A549 (cell line): ENCODE measurements at regions not wholly inside any gene's neighbourhood (a gene's known extent, or its start where the extent isn't known, plus 50 kb on each side); places are given as distances from the start of the nearest gene placed in this dataset.
"Not testable (repeated sequence)": the region's sequence is repeated elsewhere in the genome, so short reads cannot be mapped to it uniquely, and the experiment has no call there.

Experiments
- ATAC-seq, 2 experiments: fragments of 200-7000 bp in 1 of 2; fragments of >200 bp in 1 of 2; cut with Nextera tagmentation in 1 of 2; cut with Tn5 transposase in 1 of 2; 3 replicates each; pipeline versions ENCODE4 v1.8.0 to v1.9.1; 2018 to 2020; ENCODE audit warnings: mild to moderate bottlenecking in 1 of 2, moderate library complexity in 1 of 2
- CTCF ChIA-PET: fragments of 300-600 bp; sonication (Branson Sonifier 250); formaldehyde crosslinking; extraction: SDS; loops from one replicate; lab custom pipeline; 2021; ENCODE audit warnings: antibody characterized with exemption, inconsistent platforms; lab: Yijun Ruan, JAX
- POLR2A ChIA-PET: fragments of 350-600 bp; formaldehyde crosslinking; extraction: SDS; loops from one replicate; lab custom pipeline; 2021; ENCODE audit warnings: antibody characterized with exemption, inconsistent platforms; lab: Yijun Ruan, JAX
- DNase-seq, 2 experiments: peaks; one replicate each; pipeline versions ENCODE4 v3.0.0 to v3.0.0-alpha.2; 2011 to 2016; ENCODE audit warnings: low read depth in 1 of 2, low spot score in 1 of 2
- FAIRE-seq: peaks from 2 replicates; lab custom pipeline; 2011; peaks lifted over from hg19 to GRCh38; lab: Jason Lieb, UNC
- H3K27ac ChIP-seq, 2 experiments: fragments of >200 bp; sonication (Bioruptor Twin); formaldehyde crosslinking; 3 replicates each; pipeline ENCODE4 v1.5.1; 2016 to 2017
- H3K4me1 ChIP-seq: fragments of >200 bp; sonication (Bioruptor Twin); formaldehyde crosslinking; 3 replicates; pipeline ENCODE4 v1.6.1; 2016
- H3K4me2 ChIP-seq: fragments of >200 bp; sonication (Bioruptor Twin); formaldehyde crosslinking; 3 replicates; pipeline ENCODE4 v1.6.1; 2016
- H3K4me3 ChIP-seq: fragments of >200 bp; sonication (Bioruptor Twin); formaldehyde crosslinking; 3 replicates; pipeline ENCODE4 v1.5.1; 2016
- H3K9me3 ChIP-seq: fragments of >200 bp; sonication (Bioruptor Twin); formaldehyde crosslinking; 3 replicates; pipeline ENCODE4 v1.6.1; 2016
- ATOH8 ChIP-seq: fragments of 250-450 bp; sonication (Bioruptor Pico); IDR thresholded peaks from 2 replicates; pipeline ENCODE4 v1.5.0; 2020; ENCODE audit warnings: low read depth, mild to moderate bottlenecking, moderate library complexity
- CEBPB ChIP-seq, 2 experiments: fragments of >200 bp in 1 of 2; sonication (Bioruptor Twin) in 1 of 2; formaldehyde crosslinking in 1 of 2; IDR thresholded peaks; 2 replicates each; pipeline ENCODE4 v1.6.1; 2012 to 2016
- CHD2 ChIP-seq: fragments of 150-350 bp; IDR thresholded peaks from 2 replicates; pipeline ENCODE4 v1.6.1; 2014; ENCODE audit warnings: low read length; ENCODE audit not compliant: partially characterized antibody
- EP300 ChIP-seq, 2 experiments: fragments of >200 bp; sonication (Bioruptor Twin); formaldehyde crosslinking; IDR thresholded peaks; 2 replicates in 1 of 2; 3 replicates in 1 of 2; pipeline ENCODE4 v1.6.1; 2016 to 2017
- FOXS1 ChIP-seq: fragments of 250-450 bp; sonication (Bioruptor Pico); IDR thresholded peaks from 2 replicates; pipeline ENCODE4 v1.5.0; 2020; ENCODE audit warnings: mild to moderate bottlenecking, moderate library complexity
- GATA3 ChIP-seq: IDR thresholded peaks from 2 replicates; pipeline ENCODE4 v1.6.1; 2012; ENCODE audit warnings: borderline replicate concordance
- HDAC2 ChIP-seq: fragments of 200-600 bp; sonication (generic); IDR thresholded peaks from 2 replicates; pipeline ENCODE4 v1.6.1; 2016
- HES2 ChIP-seq: fragments of >200 bp; sonication (Bioruptor Twin); formaldehyde crosslinking; IDR thresholded peaks from 2 replicates; pipeline ENCODE4 v1.6.1; 2016
- HEYL ChIP-seq: fragments of 250-450 bp; sonication (Bioruptor Pico); IDR thresholded peaks from 2 replicates; pipeline ENCODE4 v1.8.0; 2021; ENCODE audit warnings: mild to moderate bottlenecking, moderate library complexity
- HOXA7 ChIP-seq: fragments of 250-450 bp; sonication (Bioruptor Pico); IDR thresholded peaks from 2 replicates; pipeline ENCODE4 v1.5.0; 2020; ENCODE audit warnings: mild to moderate bottlenecking, moderate library complexity
- JUNB ChIP-seq: fragments of >200 bp; sonication (Bioruptor Twin); formaldehyde crosslinking; IDR thresholded peaks from 2 replicates; pipeline ENCODE4 v1.6.1; 2016
- KDM1A ChIP-seq: fragments of 200-600 bp; sonication (generic); IDR thresholded peaks from 2 replicates; pipeline ENCODE4 v1.6.1; 2016; ENCODE audit warnings: low read depth, mild to moderate bottlenecking
- MAFK ChIP-seq: fragments of 450-650 bp; IDR thresholded peaks from 2 replicates; pipeline ENCODE4 v1.6.1; 2014; ENCODE audit not compliant: partially characterized antibody
- MAZ ChIP-seq: fragments of 150-350 bp; IDR thresholded peaks from 2 replicates; pipeline ENCODE4 v1.6.1; 2014; ENCODE audit warnings: antibody characterized with exemption, low read depth, low read length, borderline replicate concordance
- NPAS2 ChIP-seq: fragments of 250-450 bp; sonication (Bioruptor Pico); IDR thresholded peaks from 2 replicates; pipeline ENCODE4 v1.8.0; 2022; ENCODE audit warnings: mild to moderate bottlenecking, moderate library complexity, borderline replicate concordance
- NR3C1 ChIP-seq: fragments of >200 bp; sonication (Bioruptor Twin); formaldehyde crosslinking; IDR thresholded peaks from 3 replicates; pipeline ENCODE4 v1.6.1; 2017
- PBX3 ChIP-seq: IDR thresholded peaks from 2 replicates; pipeline ENCODE4 v1.6.1; 2012
- SMC3 ChIP-seq: fragments of >200 bp; sonication (Bioruptor Twin); formaldehyde crosslinking; IDR thresholded peaks from 3 replicates; pipeline ENCODE4 v1.6.1; 2018; ENCODE audit warnings: inconsistent platforms
- ZC3H11A ChIP-seq: fragments of 450-650 bp; IDR thresholded peaks from 2 replicates; pipeline ENCODE4 v1.6.1; 2014; ENCODE audit warnings: antibody characterized with exemption, mild to moderate bottlenecking
- WGBS: methylation state at CpG from one replicate; pipeline ENCODE4 v1.1.6; 2017; ENCODE audit errors: missing lambda C conversion rate; 5-methylcytosine and 5-hydroxymethylcytosine counted together
- TF ChIP-seq, protein P1 (sequence below): fragments of 450-650 bp; IDR thresholded peaks from 2 replicates; pipeline ENCODE4 v1.6.1; 2014; ENCODE audit warnings: antibody characterized with exemption
- TF ChIP-seq, protein P2 (sequence below): IDR thresholded peaks from 2 replicates; pipeline ENCODE4 v1.6.1; 2012

DNA sequence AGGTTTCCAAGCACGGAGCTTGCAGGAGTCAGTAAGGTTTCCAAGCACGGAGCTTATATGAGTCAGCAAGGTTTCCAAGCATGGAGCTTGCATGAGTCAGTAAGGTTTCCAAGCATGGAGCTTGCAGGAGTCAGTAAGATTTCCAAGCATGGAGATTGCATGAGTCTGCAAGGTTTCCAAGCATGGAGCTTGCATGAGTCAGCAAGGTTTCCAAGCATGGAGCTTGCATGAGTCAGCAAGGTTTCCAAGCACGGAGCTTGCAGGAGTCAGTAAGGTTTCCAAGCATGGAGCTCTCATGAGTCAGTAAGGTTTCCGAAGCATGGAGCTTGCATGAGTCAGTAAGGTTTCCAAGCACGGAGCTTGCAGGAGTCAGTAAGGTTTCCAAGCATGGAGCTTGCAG, 153.7 kb upstream of the TMEM132C start:
- ATAC-seq (0 out of 6 replicates have a peak, but pooled peaks of 1 of the 2 experiments have one; percentile 34), DNase-seq (peak in 1 of 2 experiments; percentile 50)
- CTCF ChIA-PET, H3K4me1 ChIP-seq, H3K27ac ChIP-seq, H3K4me3 ChIP-seq, FAIRE-seq, H3K9me3 ChIP-seq, POLR2A ChIA-PET: not testable (repeated sequence)
- TF ChIP-seq MAFK = peak; percentile 61
- WGBS = 10% methylated on average over 5 of the region's 5 CpGs
- 0 out of 3 replicates have a peak overlapping the region, but pooled peaks have one; percentile 6 for H3K4me2 ChIP-seq

- CTCF ChIA-PET = no interaction called here
- FAIRE-seq = no peak
These were observed 152.5 kb upstream of the TMEM132C start for GRCh38 chr12:128114485-128114884.

DNA sequence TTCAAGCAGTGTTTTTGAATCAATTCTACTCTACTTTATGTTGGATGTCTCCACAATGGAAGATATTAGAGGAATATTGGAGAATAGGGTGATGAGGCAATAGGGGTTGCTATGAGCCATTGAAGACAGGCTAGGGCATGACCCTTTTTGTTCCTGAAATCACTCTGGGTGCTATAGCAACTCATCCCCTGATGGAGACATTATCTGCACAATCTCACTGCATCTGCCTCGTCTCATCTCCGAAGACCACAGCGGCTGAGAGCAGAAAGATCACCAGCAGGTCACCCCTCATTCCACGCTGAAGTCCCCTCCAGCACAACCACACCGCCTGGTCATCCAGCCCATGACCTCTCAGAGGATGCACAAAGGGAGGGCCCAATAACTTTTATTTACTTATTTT, 150.4 kb upstream of the TMEM132C start:
- FAIRE-seq (no peak), ATAC-seq (no peak), DNase-seq (no peak)
- Histone ChIP-seq H3K4me3 (no peak overlapping the region), H3K4me2 (no peak overlapping the region), H3K9me3 (peaks cover 22% of the 10 kb centered on the region; the same call in 2 of the 3 replicates), H3K4me1 (no peaks in the 10 kb centered on the region), H3K27ac (no peak overlapping the region)
- 34% methylated on average over 5 of the region's 5 CpGs for WGBS
- POLR2A ChIA-PET = no interaction called here
- no peak for TF ChIP-seq HOXA7 (CRISPR knock-in tag)
- no peak for TF ChIP-seq JUNB
- no peak for TF ChIP-seq EP300 (IDR thresholded peaks at IDR 0.05)
- TF ChIP-seq NR3C1 = no peak
- TF ChIP-seq CHD2 = no peak
- TF ChIP-seq MAFK = no peak
- CTCF ChIA-PET = no interaction called here

More at GRCh38 chr12:128114485-128114884, 152.5 kb upstream of the TMEM132C start:
- no peak overlapping the region for H3K4me2 ChIP-seq
- 49% methylated on average over 2 of the region's 2 CpGs for WGBS
- H3K27ac ChIP-seq = no peak overlapping the region
- no peak for TF ChIP-seq GATA3
- TF ChIP-seq ZC3H11A = no peak
- TF ChIP-seq EP300 (IDR thresholded peaks at IDR 0.05) = no peak
- TF ChIP-seq HDAC2 = no peak
- no peak for TF ChIP-seq ATOH8 (CRISPR knock-in tag)
- no peak for TF ChIP-seq KDM1A
- TF ChIP-seq PBX3 = no peak
- TF ChIP-seq FOXS1 (CRISPR knock-in tag) = no peak
- no peak for TF ChIP-seq HEYL
- TF ChIP-seq JUNB = no peak
- TF ChIP-seq, protein P1, sequence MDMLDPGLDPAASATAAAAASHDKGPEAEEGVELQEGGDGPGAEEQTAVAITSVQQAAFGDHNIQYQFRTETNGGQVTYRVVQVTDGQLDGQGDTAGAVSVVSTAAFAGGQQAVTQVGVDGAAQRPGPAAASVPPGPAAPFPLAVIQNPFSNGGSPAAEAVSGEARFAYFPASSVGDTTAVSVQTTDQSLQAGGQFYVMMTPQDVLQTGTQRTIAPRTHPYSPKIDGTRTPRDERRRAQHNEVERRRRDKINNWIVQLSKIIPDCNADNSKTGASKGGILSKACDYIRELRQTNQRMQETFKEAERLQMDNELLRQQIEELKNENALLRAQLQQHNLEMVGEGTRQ = no peak
- no peak for TF ChIP-seq NPAS2 (CRISPR knock-in tag)
- TF ChIP-seq CHD2 = no peak
- no peak for TF ChIP-seq CEBPB (IDR thresholded peaks at IDR 0.05)
- no peak for TF ChIP-seq SMC3
- TF ChIP-seq, protein P2, sequence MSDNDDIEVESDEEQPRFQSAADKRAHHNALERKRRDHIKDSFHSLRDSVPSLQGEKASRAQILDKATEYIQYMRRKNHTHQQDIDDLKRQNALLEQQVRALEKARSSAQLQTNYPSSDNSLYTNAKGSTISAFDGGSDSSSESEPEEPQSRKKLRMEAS = no peak
- TF ChIP-seq, all 56 proteins: peak for 0
- POLR2A ChIA-PET = no interaction called here
- peaks cover 11% of the 10 kb centered on the region; the same call in 2 of the 3 replicates for H3K9me3 ChIP-seq
- DNase-seq (no peak), ATAC-seq (no peak)
- H3K4me3 ChIP-seq = no peak overlapping the region
- H3K4me1 ChIP-seq = no peaks in the 10 kb centered on the region

- DNase-seq (no peak), FAIRE-seq (no peak), ATAC-seq (no peak)
- no peak overlapping the region for H3K27ac ChIP-seq
- peaks cover 24% of the 10 kb centered on the region; the same call in 2 of the 3 replicates for H3K9me3 ChIP-seq
- CTCF ChIA-PET = no interaction called here
- H3K4me1 ChIP-seq = no peaks in the 10 kb centered on the region
- POLR2A ChIA-PET = no interaction called here
- H3K4me3 ChIP-seq = no peak overlapping the region
- 27% methylated on average over 4 of the region's 4 CpGs for WGBS
- H3K4me2 ChIP-seq = no peak overlapping the region
- no peak for TF ChIP-seq HES2
- no peak for TF ChIP-seq SMC3
- TF ChIP-seq HDAC2 = no peak
- TF ChIP-seq MAZ = no peak
- no peak for TF ChIP-seq ZC3H11A
These were observed 146.9 kb upstream of the TMEM132C start for GRCh38 chr12:128120035-128120434.
